ENCODE measurements at regions not wholly inside any gene's neighbourhood (a gene's known extent, or its start where the extent isn't known, plus 50 kb on each side); places are given as distances from the start of the nearest gene placed in this dataset.

GRCh38 chr4:156487107-156487506 lies 484.5 kb downstream of the PDGFC start:
- Histone ChIP-seq H3K9me3 (ENCODE audit: control insufficient read depth in 2 of 2, low read length in 2 of 2) (no peaks in the 10 kb centered on the region), H3K27me3 (ENCODE audit: control insufficient read depth, insufficient read depth, low read length) (no peaks in the 10 kb centered on the region), H3K4me3 (ENCODE audit: low read depth, low read length) (no peak overlapping the region), H3K27ac (ENCODE audit: insufficient read depth, low read length, poor library complexity, severe bottlenecking) (no peak overlapping the region), H3K4me1 (ENCODE audit: control insufficient read depth, insufficient read depth, low read length, poor library complexity, severe bottlenecking) (no peaks in the 10 kb centered on the region), H3K36me3 (ENCODE audit: control insufficient read depth, insufficient read depth, low read length) (no peaks in the 10 kb centered on the region)
- Mint-ChIP-seq H3K36me3 (no peaks in the 10 kb centered on the region), H3K9me3 (peaks cover 0 to 22% (median 2%) of the 10 kb centered on the region in 7 donors), H3K27ac (no peak overlapping the region), H3K4me3 (no peak overlapping the region), H3K4me1 (no peaks in the 10 kb centered on the region), H3K27me3 (no peaks in the 10 kb centered on the region)
- DNase-seq: no peak
- ATAC-seq (ENCODE audit: low read depth in 2 of 2): no peak

GRCh38 chr4:156481845-156482244 lies 489.8 kb downstream of the PDGFC start:
- H3K4me1 Mint-ChIP-seq: no peaks in the 10 kb centered on the region
- DNase-seq: no peak
- no peak for ATAC-seq (ENCODE audit: low read depth in 2 of 2)

GRCh38 chr4:156477636-156478035 lies 494.0 kb downstream of the PDGFC start:
- Mint-ChIP-seq H3K4me1 (no peaks in the 10 kb centered on the region), H3K27ac (no peak overlapping the region), H3K27me3 (no peaks in the 10 kb centered on the region), H3K9me3 (peaks cover 0 to 8% (median 2%) of the 10 kb centered on the region in 7 donors), H3K4me3 (no peak overlapping the region), H3K36me3 (no peaks in the 10 kb centered on the region)
- no peak overlapping the region for H3K27ac ChIP-seq (ENCODE audit: insufficient read depth, low read length, poor library complexity, severe bottlenecking)
- DNase-seq: no peak
- H3K36me3 ChIP-seq (ENCODE audit: control insufficient read depth, insufficient read depth, low read length): no peaks in the 10 kb centered on the region
- H3K9me3 ChIP-seq (ENCODE audit: control insufficient read depth in 2 of 2, low read length in 2 of 2): no peaks in the 10 kb centered on the region
- no peaks in the 10 kb centered on the region for H3K4me1 ChIP-seq (ENCODE audit: control insufficient read depth, insufficient read depth, low read length, poor library complexity, severe bottlenecking)
- no peak for ATAC-seq (ENCODE audit: low read depth in 2 of 2)
- H3K27me3 ChIP-seq (ENCODE audit: control insufficient read depth, insufficient read depth, low read length): no peaks in the 10 kb centered on the region
- no peak overlapping the region for H3K4me3 ChIP-seq (ENCODE audit: low read depth, low read length)

More at GRCh38 chr4:156481845-156482244, 489.8 kb downstream of the PDGFC start:
- Mint-ChIP-seq H3K27ac (no peak overlapping the region), H3K4me3 (no peak overlapping the region), H3K9me3 (peaks cover 0 to 9% (median 2%) of the 10 kb centered on the region in 7 donors), H3K36me3 (no peaks in the 10 kb centered on the region), H3K27me3 (no peaks in the 10 kb centered on the region)
- H3K36me3 ChIP-seq (ENCODE audit: control insufficient read depth, insufficient read depth, low read length): no peaks in the 10 kb centered on the region
- no peak overlapping the region for H3K4me3 ChIP-seq (ENCODE audit: low read depth, low read length)
- H3K27ac ChIP-seq (ENCODE audit: insufficient read depth, low read length, poor library complexity, severe bottlenecking): no peak overlapping the region
- H3K4me1 ChIP-seq (ENCODE audit: control insufficient read depth, insufficient read depth, low read length, poor library complexity, severe bottlenecking): no peaks in the 10 kb centered on the region
- H3K9me3 ChIP-seq (ENCODE audit: control insufficient read depth in 2 of 2, low read length in 2 of 2): no peaks in the 10 kb centered on the region
- H3K27me3 ChIP-seq (ENCODE audit: control insufficient read depth, insufficient read depth, low read length): no peaks in the 10 kb centered on the region

- no peak for DNase-seq
- Mint-ChIP-seq H3K9me3 (peaks cover 0 to 8% (median 2%) of the 10 kb centered on the region in 7 donors), H3K4me1 (no peaks in the 10 kb centered on the region), H3K27me3 (no peaks in the 10 kb centered on the region), H3K4me3 (no peak overlapping the region), H3K27ac (no peak overlapping the region), H3K36me3 (no peaks in the 10 kb centered on the region)
- no peaks in the 10 kb centered on the region for H3K36me3 ChIP-seq (ENCODE audit: control insufficient read depth, insufficient read depth, low read length)
- H3K27me3 ChIP-seq (ENCODE audit: control insufficient read depth, insufficient read depth, low read length): no peaks in the 10 kb centered on the region
- ATAC-seq (ENCODE audit: low read depth in 2 of 2): no peak
- H3K4me1 ChIP-seq (ENCODE audit: control insufficient read depth, insufficient read depth, low read length, poor library complexity, severe bottlenecking): no peaks in the 10 kb centered on the region
- H3K9me3 ChIP-seq (ENCODE audit: control insufficient read depth in 2 of 2, low read length in 2 of 2): no peaks in the 10 kb centered on the region
- H3K4me3 ChIP-seq (ENCODE audit: low read depth, low read length): no peak overlapping the region
- no peak overlapping the region for H3K27ac ChIP-seq (ENCODE audit: insufficient read depth, low read length, poor library complexity, severe bottlenecking)
These were observed 495.2 kb downstream of the PDGFC start for GRCh38 chr4:156476359-156476758.

- Histone ChIP-seq H3K4me1 (ENCODE audit: control insufficient read depth, insufficient read depth, low read length, poor library complexity, severe bottlenecking) (no peaks in the 10 kb centered on the region), H3K4me3 (ENCODE audit: low read depth, low read length) (no peak overlapping the region), H3K27me3 (ENCODE audit: control insufficient read depth, insufficient read depth, low read length) (no peaks in the 10 kb centered on the region), H3K27ac (ENCODE audit: insufficient read depth, low read length, poor library complexity, severe bottlenecking) (no peak overlapping the region), H3K9me3 (ENCODE audit: control insufficient read depth in 2 of 2, low read length in 2 of 2) (no peaks in the 10 kb centered on the region), H3K36me3 (ENCODE audit: control insufficient read depth, insufficient read depth, low read length) (no peaks in the 10 kb centered on the region)
- H3K4me1 Mint-ChIP-seq: no peaks in the 10 kb centered on the region
- no peaks in the 10 kb centered on the region for H3K36me3 Mint-ChIP-seq
- H3K4me3 Mint-ChIP-seq: no peak overlapping the region
- no peak overlapping the region for H3K27ac Mint-ChIP-seq
- DNase-seq (no peak), ATAC-seq (ENCODE audit: low read depth in 2 of 2) (no peak)
- peaks cover 0 to 13% (median 2%) of the 10 kb centered on the region in 7 donors for H3K9me3 Mint-ChIP-seq
- H3K27me3 Mint-ChIP-seq: no peaks in the 10 kb centered on the region
These were observed 496.3 kb downstream of the PDGFC start for GRCh38 chr4:156475322-156475721.

GRCh38 chr4:156473151-156473550 lies 498.4 kb downstream of the PDGFC start:
- Histone ChIP-seq H3K36me3 (ENCODE audit: control insufficient read depth, insufficient read depth, low read length) (no peaks in the 10 kb centered on the region), H3K4me3 (ENCODE audit: low read depth, low read length) (no peak overlapping the region), H3K27me3 (ENCODE audit: control insufficient read depth, insufficient read depth, low read length) (no peaks in the 10 kb centered on the region), H3K9me3 (ENCODE audit: control insufficient read depth in 2 of 2, low read length in 2 of 2) (no peaks in the 10 kb centered on the region), H3K4me1 (ENCODE audit: control insufficient read depth, insufficient read depth, low read length, poor library complexity, severe bottlenecking) (no peaks in the 10 kb centered on the region), H3K27ac (ENCODE audit: insufficient read depth, low read length, poor library complexity, severe bottlenecking) (no peak overlapping the region)
- DNase-seq: no peak
- Mint-ChIP-seq H3K9me3 (peaks cover 0 to 15% (median 3%) of the 10 kb centered on the region in 7 donors), H3K4me1 (no peaks in the 10 kb centered on the region), H3K27me3 (no peaks in the 10 kb centered on the region), H3K36me3 (no peaks in the 10 kb centered on the region), H3K4me3 (no peak overlapping the region), H3K27ac (no peak overlapping the region)
- no peak for ATAC-seq (ENCODE audit: low read depth in 2 of 2)

- H3K27me3 Mint-ChIP-seq: no peaks in the 10 kb centered on the region
- ATAC-seq (ENCODE audit: low read depth in 2 of 2) (no peak), DNase-seq (no peak)
- no peak overlapping the region for H3K27ac ChIP-seq (ENCODE audit: insufficient read depth, low read length, poor library complexity, severe bottlenecking)
- H3K36me3 ChIP-seq (ENCODE audit: control insufficient read depth, insufficient read depth, low read length): no peaks in the 10 kb centered on the region
- H3K4me1 Mint-ChIP-seq: no peaks in the 10 kb centered on the region
- H3K36me3 Mint-ChIP-seq: no peaks in the 10 kb centered on the region
- no peaks in the 10 kb centered on the region for H3K4me1 ChIP-seq (ENCODE audit: control insufficient read depth, insufficient read depth, low read length, poor library complexity, severe bottlenecking)
- no peaks in the 10 kb centered on the region for H3K27me3 ChIP-seq (ENCODE audit: control insufficient read depth, insufficient read depth, low read length)
- peaks cover 0 to 16% (median 3%) of the 10 kb centered on the region in 7 donors for H3K9me3 Mint-ChIP-seq
- H3K4me3 Mint-ChIP-seq: no peak overlapping the region
- no peaks in the 10 kb centered on the region for H3K9me3 ChIP-seq (ENCODE audit: control insufficient read depth in 2 of 2, low read length in 2 of 2)
- no peak overlapping the region for H3K27ac Mint-ChIP-seq
- H3K4me3 ChIP-seq (ENCODE audit: low read depth, low read length): no peak overlapping the region
These were observed 499.0 kb downstream of the PDGFC start for GRCh38 chr4:156472624-156473023.

- H3K27me3 Mint-ChIP-seq: no peaks in the 10 kb centered on the region
- Histone ChIP-seq H3K27me3 (ENCODE audit: control insufficient read depth, insufficient read depth, low read length) (no peaks in the 10 kb centered on the region), H3K36me3 (ENCODE audit: control insufficient read depth, insufficient read depth, low read length) (no peaks in the 10 kb centered on the region), H3K4me1 (ENCODE audit: control insufficient read depth, insufficient read depth, low read length, poor library complexity, severe bottlenecking) (no peaks in the 10 kb centered on the region), H3K4me3 (ENCODE audit: low read depth, low read length) (no peak overlapping the region), H3K27ac (ENCODE audit: insufficient read depth, low read length, poor library complexity, severe bottlenecking) (no peak overlapping the region), H3K9me3 (ENCODE audit: control insufficient read depth in 2 of 2, low read length in 2 of 2) (peaks cover 0 to 3% of the 10 kb centered on the region in 2 experiments)
- DNase-seq (no peak), ATAC-seq (ENCODE audit: low read depth in 2 of 2) (no peak)
- H3K27ac Mint-ChIP-seq: no peak overlapping the region
- H3K36me3 Mint-ChIP-seq: no peaks in the 10 kb centered on the region
- H3K4me3 Mint-ChIP-seq: no peak overlapping the region
- peaks cover 0 to 23% (median 11%) of the 10 kb centered on the region in 7 donors for H3K9me3 Mint-ChIP-seq
- no peaks in the 10 kb centered on the region for H3K4me1 Mint-ChIP-seq
These were observed 505.9 kb upstream of the CTSO start for GRCh38 chr4:156459584-156459983.

Measured in CD4-positive, CD25-positive, alpha-beta regulatory T cell (primary cell).